Skeletal muscle satellite cell (primary cell): ENCODE measurements at regions not wholly inside any gene's neighbourhood (a gene's known extent, or its start where the extent isn't known, plus 50 kb on each side); places are given as distances from the start of the nearest gene placed in this dataset.
A peak's percentile ranks its signal among the peaks of the same experiment; 100 is the strongest.
"Not testable (repeated sequence)": the region's sequence is repeated elsewhere in the genome, so short reads cannot be mapped to it uniquely, and the experiment has no call there.

Source experiments
- H3K27me3 ChIP-seq: 2 replicates; pipeline ENCODE4 v1.7.0; 2013; ENCODE audit warnings: low read length; ENCODE audit not compliant: control insufficient read depth, insufficient read depth
- H3K36me3 ChIP-seq: 2 replicates; pipeline ENCODE4 v1.7.0; 2013; ENCODE audit warnings: mild to moderate bottlenecking, control low read depth, low read length; ENCODE audit not compliant: insufficient read depth
- H3K4me1 ChIP-seq: 2 replicates; pipeline ENCODE4 v1.7.0; 2013; ENCODE audit warnings: low read length; ENCODE audit not compliant: control insufficient read depth, insufficient read depth
- H3K4me2 ChIP-seq: 2 replicates; pipeline ENCODE4 v1.7.0; 2013; ENCODE audit warnings: mild to moderate bottlenecking, low read length
- H3K4me3 ChIP-seq: 2 replicates; pipeline ENCODE4 v1.7.0; 2013; ENCODE audit warnings: low read length
- H3K9ac ChIP-seq: 2 replicates; pipeline ENCODE4 v1.7.0; 2013; ENCODE audit warnings: mild to moderate bottlenecking, low read depth, low read length, moderate library complexity
- H3K9me3 ChIP-seq: replicated peaks from 2 replicates; pipeline ENCODE4 v1.7.0; 2013; ENCODE audit warnings: mild to moderate bottlenecking, control low read depth, low read length

DNA sequence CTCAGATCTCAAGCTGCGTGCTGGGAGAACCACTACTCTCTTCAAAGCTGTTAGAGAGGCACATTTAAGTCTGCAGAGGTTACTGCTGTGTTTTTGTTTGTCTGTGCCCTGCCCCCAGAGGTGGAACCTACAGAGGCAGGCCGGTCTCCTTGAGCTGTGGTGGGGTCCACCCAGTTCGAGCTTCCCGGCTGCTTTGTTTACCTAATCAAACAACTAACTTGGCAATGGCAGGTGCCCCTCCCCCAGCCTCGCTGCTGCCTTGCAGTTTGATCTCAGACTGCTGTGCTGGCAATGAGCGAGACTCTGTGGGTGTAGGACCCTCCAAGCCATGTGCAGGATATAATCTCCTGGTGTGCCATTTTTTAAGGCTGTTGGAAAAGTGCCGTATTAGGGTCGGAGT, 442.4 kb downstream of the TMEM232 start:
- not testable (repeated sequence) for H3K9me3 ChIP-seq, H3K4me2 ChIP-seq, H3K4me3 ChIP-seq

DNA sequence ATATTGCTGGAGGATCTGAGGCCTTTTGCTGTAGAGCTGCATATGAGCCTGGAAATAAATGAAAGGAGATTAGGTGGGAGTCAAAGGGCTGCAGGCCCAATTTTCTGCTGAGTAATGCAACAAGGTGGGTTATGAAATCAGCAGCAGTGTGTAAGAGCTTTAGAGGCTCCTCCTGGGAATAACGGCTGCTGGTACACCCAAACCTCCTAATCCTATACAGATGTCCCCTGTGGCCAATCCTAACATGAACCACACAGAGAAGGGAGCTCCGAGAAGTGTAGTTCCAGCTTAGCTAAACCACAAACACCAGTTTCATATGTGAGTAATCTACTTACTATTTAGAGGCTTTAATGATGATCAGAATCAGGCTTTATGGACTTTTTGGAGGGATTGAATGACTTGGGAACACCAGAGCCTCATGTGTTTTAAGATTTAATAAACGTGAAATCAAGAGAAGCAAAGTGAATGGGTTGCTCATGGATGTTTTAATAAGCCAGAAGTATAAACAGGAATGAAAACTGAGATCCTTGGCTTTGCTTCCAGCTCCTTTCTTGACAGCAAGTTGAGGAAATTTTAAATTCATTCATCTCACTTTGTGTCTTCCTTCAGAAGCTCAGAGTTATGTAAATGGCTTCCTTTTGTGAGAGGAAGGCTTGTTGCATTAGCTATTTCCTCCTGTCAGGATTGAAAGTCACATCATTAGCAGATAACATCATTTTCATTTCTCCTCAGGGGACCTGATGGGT, 437.5 kb downstream of the TMEM232 start:
- no peaks in the 10 kb centered on the region for H3K27me3 ChIP-seq
- no peaks in the 10 kb centered on the region for H3K36me3 ChIP-seq
- H3K9me3 ChIP-seq, result no peaks in the 10 kb centered on the region
- peak overlapping the region; percentile 13 for H3K4me2 ChIP-seq
- peaks cover 7% of the 10 kb centered on the region for H3K4me1 ChIP-seq
- no peak overlapping the region for H3K9ac ChIP-seq
- peak overlapping the region; percentile 19 for H3K4me3 ChIP-seq

More for the DNA sequence above, 442.4 kb downstream of the TMEM232 start:
- H3K9ac ChIP-seq, H3K27me3 ChIP-seq, H3K36me3 ChIP-seq, H3K4me1 ChIP-seq: not testable (repeated sequence)

DNA sequence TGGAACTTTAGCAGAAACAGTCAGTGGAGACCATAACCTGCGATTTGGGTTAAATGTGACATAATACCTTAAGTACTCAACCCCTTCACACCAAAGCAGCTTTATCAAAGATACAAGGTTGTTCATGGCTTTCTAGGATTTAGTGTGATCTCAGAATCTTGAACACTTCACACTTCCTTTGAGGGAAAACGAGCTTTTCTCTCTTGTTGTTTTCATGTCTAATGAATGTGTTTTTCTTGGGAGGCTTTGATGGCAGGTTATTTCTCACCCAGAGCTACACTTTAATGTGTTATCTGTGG, 437.0 kb downstream of the TMEM232 start:
- Histone ChIP-seq H3K27me3 (no peaks in the 10 kb centered on the region), H3K9ac (no peak overlapping the region), H3K4me1 (peaks cover 7% of the 10 kb centered on the region), H3K36me3 (no peaks in the 10 kb centered on the region), H3K4me2 (no peak overlapping the region), H3K4me3 (no peak overlapping the region), H3K9me3 (no peaks in the 10 kb centered on the region)

DNA sequence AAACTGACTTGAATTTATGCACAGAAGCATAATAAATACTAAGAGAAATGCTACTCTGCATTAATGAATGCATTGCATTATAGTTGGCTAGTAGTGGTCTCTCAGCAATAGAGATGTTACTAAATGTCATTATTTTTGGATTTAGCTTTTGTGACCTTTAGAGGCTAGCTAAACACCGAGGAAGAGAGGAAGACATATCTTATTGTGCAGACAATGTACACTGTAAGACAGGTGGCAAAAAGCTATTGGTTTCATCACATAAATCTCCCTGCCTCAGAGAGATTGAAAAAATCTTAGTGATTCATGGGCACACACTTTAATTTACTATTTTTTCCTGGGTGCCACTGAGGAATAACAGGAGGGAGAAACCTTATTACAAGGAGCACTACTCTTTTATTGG, 435.9 kb downstream of the TMEM232 start:
- Histone ChIP-seq H3K4me3 (no peak overlapping the region), H3K36me3 (no peaks in the 10 kb centered on the region), H3K9ac (no peak overlapping the region), H3K9me3 (no peaks in the 10 kb centered on the region), H3K4me2 (no peak overlapping the region), H3K4me1 (peaks cover 7% of the 10 kb centered on the region), H3K27me3 (no peaks in the 10 kb centered on the region)

DNA sequence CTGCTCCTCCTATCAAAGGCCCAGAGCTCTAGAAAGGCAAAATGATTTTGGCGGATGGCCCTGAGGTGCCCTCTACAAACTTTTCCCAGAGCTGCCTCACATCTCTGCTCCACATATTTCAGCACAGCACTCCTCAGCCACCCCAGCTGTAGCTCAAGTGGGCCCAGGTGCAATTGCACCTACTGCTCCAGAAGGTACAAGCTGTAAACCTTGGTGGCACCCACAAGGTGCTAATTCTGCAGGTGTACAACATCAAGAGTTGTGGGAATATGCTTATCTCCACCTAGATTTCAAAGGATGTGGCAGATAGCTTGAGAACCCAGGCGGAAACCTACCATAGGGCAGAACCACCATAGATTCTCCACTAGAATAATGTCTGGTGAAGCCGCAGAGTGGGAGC, 432.2 kb downstream of the TMEM232 start:
- Histone ChIP-seq H3K4me3 (no peak overlapping the region), H3K9ac (no peak overlapping the region), H3K27me3 (no peaks in the 10 kb centered on the region)

DNA sequence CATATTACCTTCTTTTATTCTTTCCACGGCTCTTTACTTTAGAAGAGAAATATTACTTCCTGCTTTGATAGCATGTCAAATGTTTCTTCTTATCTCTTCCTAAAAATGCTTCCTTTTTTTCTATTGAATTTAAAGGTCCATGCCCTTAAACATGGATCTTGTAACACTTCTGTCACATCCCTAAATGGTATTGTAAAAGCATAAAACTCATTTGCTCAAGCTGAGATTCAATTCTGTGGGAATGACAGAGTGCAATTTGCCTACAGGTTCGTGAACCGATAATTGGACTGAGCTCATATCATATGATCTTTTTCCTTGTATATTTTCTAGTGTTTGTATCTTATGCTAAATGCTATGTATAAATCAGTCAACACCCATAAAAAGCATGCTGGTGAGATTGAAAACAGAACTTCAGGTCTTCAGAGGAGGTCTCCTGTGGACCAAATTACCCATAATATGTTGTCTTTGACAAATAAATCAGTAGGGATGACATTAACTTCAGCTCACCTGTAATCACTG, 429.3 kb downstream of the TMEM232 start:
- no peaks in the 10 kb centered on the region for H3K4me1 ChIP-seq
- no peaks in the 10 kb centered on the region for H3K9me3 ChIP-seq
- no peak overlapping the region for H3K4me2 ChIP-seq
- H3K4me3 ChIP-seq, result no peak overlapping the region
- H3K36me3 ChIP-seq, result no peaks in the 10 kb centered on the region
- H3K27me3 ChIP-seq, result no peaks in the 10 kb centered on the region
- no peak overlapping the region for H3K9ac ChIP-seq

More for the DNA sequence above, 432.2 kb downstream of the TMEM232 start:
- Histone ChIP-seq H3K36me3 (no peaks in the 10 kb centered on the region), H3K9me3 (no peaks in the 10 kb centered on the region), H3K4me1 (no peaks in the 10 kb centered on the region), H3K4me2 (no peak overlapping the region)

DNA sequence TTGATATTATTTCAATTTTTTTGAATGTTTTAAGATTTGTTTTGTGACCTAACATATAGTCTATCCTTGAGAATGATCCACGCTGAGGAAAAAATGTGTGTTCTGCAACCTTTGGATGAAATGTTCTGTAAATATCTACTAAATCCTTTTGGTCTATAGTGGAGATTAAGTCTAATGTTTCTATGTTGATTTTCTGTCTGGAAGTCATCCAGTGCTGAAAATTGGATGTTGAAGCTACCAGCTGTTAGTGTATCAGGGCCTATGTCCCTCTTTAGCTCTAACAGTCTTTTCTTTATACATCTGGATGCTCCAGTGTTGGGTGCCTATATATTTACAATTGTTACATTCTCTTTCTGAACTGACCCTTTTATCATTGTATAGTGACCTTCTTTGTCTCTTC, 422.3 kb downstream of the TMEM232 start:
- Histone ChIP-seq H3K27me3 (no peaks in the 10 kb centered on the region), H3K9ac (no peak overlapping the region), H3K36me3 (no peaks in the 10 kb centered on the region), H3K9me3 (no peaks in the 10 kb centered on the region), H3K4me3 (no peak overlapping the region), H3K4me2 (no peak overlapping the region), H3K4me1 (no peaks in the 10 kb centered on the region)

DNA sequence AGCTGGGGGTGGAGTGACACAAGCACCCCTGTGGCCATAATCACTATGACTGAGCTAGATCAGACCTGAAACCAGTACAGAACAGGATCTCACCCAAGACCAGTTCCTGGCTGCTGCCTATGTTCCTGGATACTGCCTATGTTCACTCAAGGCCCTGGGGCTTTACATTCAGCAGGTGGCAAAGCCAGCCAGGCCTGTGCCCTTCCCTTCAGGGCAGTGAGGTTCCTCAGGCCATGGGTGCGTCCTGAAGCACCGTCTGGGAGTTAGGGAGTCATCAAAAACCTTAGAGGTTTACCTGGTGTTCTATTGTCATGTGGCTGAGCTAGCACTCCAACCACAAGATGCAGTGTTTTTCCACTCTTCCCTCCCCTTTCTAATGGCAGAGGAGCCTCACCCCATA, 419.8 kb downstream of the TMEM232 start:
- Histone ChIP-seq H3K27me3 (no peaks in the 10 kb centered on the region), H3K4me1 (no peaks in the 10 kb centered on the region), H3K9ac (no peak overlapping the region), H3K9me3 (no peaks in the 10 kb centered on the region), H3K4me2 (no peak overlapping the region), H3K4me3 (no peak overlapping the region), H3K36me3 (no peaks in the 10 kb centered on the region)

DNA sequence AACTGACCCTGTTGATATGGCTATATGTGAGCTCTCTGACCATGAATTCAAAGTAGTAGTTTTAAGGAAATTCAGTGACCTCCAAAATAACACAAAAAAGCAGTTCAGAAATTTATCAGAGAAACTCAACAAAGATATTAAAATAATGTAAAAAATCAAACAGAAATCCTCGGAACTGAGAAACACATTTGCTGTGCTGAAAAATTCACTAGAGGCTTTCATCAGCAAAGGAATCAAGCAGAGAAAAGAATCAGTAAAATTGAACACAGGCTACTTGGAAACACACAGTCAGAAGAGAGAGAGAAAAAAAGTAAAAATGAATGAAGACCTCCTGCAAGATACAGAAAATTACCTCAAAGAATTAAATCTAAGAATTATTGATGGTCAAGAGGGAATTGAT, 417.2 kb downstream of the TMEM232 start:
- H3K9ac ChIP-seq, result no peak overlapping the region
- no peak overlapping the region for H3K4me2 ChIP-seq
- no peaks in the 10 kb centered on the region for H3K4me1 ChIP-seq
- no peaks in the 10 kb centered on the region for H3K27me3 ChIP-seq
- H3K36me3 ChIP-seq, result no peaks in the 10 kb centered on the region
- H3K9me3 ChIP-seq, result no peaks in the 10 kb centered on the region
- no peak overlapping the region for H3K4me3 ChIP-seq

DNA sequence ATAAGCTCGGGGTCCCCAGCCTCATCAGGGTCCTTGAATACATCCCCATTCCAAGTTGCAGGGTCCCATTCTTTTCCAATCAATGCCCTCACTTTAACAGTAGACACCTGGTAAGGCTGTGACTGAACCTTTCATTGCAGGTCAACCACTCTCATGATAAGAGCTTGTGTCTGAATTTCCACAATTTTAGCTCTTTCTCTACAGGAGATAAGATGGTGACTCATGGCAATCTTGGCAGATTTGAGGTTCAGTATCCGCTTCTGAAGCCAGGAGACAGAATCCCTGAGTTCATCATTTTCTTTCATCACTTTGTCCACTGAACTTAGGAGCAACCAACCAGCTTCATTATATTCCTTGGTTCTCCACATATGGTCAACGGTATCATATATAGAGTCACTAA, 409.9 kb downstream of the TMEM232 start:
- not testable (repeated sequence) for H3K27me3 ChIP-seq, H3K4me1 ChIP-seq, H3K4me2 ChIP-seq, H3K9ac ChIP-seq, H3K9me3 ChIP-seq, H3K4me3 ChIP-seq, H3K36me3 ChIP-seq

DNA sequence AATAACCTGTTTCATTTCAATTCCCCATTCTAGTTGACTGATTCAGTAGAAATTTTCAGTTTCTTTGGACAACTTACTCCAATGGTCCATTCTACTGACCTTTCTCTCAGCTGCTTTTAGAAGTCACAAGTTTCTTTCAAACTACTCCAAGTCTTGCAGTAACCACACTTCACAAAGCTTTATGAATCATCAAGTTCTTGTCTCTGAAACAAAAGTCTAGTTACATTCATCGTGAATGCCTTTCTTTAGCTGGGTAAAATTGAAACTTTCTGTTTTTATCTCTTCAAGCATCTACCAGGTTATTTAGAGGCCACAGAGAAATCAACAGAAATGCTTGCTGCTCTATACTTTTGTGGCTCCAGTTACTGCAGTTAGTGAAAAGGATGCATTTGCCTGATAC, 405.4 kb downstream of the TMEM232 start:
- Histone ChIP-seq H3K9ac (no peak overlapping the region), H3K9me3 (no peaks in the 10 kb centered on the region), H3K4me3 (no peak overlapping the region), H3K27me3 (no peaks in the 10 kb centered on the region), H3K4me1 (no peaks in the 10 kb centered on the region), H3K36me3 (no peaks in the 10 kb centered on the region), H3K4me2 (no peak overlapping the region)

DNA sequence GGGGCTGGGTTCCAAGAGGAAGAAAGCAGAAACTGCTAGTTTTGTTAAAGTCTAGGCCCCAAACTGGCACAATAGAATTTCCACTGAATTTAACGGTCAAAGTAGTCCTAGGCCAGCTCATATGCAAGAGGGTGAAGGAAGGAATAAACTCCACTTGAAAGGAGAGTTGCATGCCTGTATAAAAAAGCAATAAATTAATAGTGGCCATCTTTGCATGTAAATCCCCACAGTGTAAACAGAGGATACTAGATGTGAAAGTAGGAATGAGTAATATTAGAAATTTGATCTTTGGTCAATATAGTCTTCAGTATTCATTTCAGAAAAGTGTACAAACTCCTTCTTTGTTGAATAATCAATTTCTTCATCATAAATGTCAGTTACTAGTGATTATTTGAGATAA, 403.1 kb downstream of the TMEM232 start:
- Histone ChIP-seq H3K27me3 (no peaks in the 10 kb centered on the region), H3K4me2 (no peak overlapping the region), H3K9ac (no peak overlapping the region), H3K36me3 (no peaks in the 10 kb centered on the region), H3K9me3 (no peaks in the 10 kb centered on the region), H3K4me3 (no peak overlapping the region), H3K4me1 (no peaks in the 10 kb centered on the region)
